PFSK-1 (cell line): ENCODE measurements at regions not wholly inside any gene's neighbourhood (a gene's known extent, or its start where the extent isn't known, plus 50 kb on each side); places are given as distances from the start of the nearest gene placed in this dataset.

Source experiments
- FOXP2 ChIP-seq: optimal IDR thresholded peaks from 2 replicates; pipeline ENCODE3; 2011; ENCODE audit warnings: borderline replicate concordance, control low read depth, inconsistent platforms; ENCODE audit not compliant: insufficient read depth; ENCODE audit errors: extremely low read length, extremely low read depth
- POLR2AphosphoS5 ChIP-seq: IDR thresholded peaks from 2 replicates; pipeline ENCODE4 v1.6.1; 2012; ENCODE audit warnings: low read depth, mild to moderate bottlenecking, control low read depth, low read length, moderate library complexity
- SIN3A ChIP-seq: IDR thresholded peaks from 2 replicates; pipeline ENCODE4 v1.6.1; 2012; ENCODE audit warnings: mild to moderate bottlenecking, low read length, moderate library complexity, borderline replicate concordance; ENCODE audit not compliant: insufficient read depth
- TAF1 ChIP-seq: IDR thresholded peaks from 2 replicates; pipeline ENCODE4 v1.6.1; 2012; ENCODE audit warnings: low read length, control low read depth, borderline replicate concordance; ENCODE audit not compliant: insufficient read depth
- TF ChIP-seq, protein P1 (sequence below), 2 experiments: IDR thresholded peaks; 2 replicates each; pipeline versions ENCODE4 v1.6.1 to v1.8.0; 2011 to 2012; ENCODE audit warnings: low read depth in 2 of 2, low read length in 2 of 2, control low read depth in 1 of 2, inconsistent platforms in 1 of 2, mild to moderate bottlenecking in 1 of 2, moderate library complexity in 1 of 2; ENCODE audit not compliant: insufficient read depth in 1 of 2

DNA sequence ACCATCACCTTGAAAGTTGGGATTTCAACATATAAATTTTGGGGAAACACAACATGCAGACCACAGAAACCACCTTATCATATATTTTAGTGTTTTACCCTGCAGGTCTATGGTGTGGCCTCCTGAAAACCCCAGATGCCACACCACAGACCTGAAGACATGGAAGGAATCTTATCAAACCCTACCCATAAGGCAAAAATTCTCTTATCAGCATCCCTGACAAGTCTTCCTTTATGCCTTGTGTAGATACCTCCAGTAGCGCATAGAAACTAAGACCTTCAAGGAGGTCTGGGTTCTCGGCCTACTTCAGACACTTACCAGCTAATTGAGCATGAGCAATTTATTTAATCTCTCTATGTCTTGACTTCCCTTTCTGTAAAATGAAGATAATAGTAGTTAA is 59.1 kb upstream of the SLC14A2 start:
- TF ChIP-seq, protein P1, sequence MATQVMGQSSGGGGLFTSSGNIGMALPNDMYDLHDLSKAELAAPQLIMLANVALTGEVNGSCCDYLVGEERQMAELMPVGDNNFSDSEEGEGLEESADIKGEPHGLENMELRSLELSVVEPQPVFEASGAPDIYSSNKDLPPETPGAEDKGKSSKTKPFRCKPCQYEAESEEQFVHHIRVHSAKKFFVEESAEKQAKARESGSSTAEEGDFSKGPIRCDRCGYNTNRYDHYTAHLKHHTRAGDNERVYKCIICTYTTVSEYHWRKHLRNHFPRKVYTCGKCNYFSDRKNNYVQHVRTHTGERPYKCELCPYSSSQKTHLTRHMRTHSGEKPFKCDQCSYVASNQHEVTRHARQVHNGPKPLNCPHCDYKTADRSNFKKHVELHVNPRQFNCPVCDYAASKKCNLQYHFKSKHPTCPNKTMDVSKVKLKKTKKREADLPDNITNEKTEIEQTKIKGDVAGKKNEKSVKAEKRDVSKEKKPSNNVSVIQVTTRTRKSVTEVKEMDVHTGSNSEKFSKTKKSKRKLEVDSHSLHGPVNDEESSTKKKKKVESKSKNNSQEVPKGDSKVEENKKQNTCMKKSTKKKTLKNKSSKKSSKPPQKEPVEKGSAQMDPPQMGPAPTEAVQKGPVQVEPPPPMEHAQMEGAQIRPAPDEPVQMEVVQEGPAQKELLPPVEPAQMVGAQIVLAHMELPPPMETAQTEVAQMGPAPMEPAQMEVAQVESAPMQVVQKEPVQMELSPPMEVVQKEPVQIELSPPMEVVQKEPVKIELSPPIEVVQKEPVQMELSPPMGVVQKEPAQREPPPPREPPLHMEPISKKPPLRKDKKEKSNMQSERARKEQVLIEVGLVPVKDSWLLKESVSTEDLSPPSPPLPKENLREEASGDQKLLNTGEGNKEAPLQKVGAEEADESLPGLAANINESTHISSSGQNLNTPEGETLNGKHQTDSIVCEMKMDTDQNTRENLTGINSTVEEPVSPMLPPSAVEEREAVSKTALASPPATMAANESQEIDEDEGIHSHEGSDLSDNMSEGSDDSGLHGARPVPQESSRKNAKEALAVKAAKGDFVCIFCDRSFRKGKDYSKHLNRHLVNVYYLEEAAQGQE (IDR thresholded peaks at IDR 0.05; ENCODE audit: insufficient read depth in 1 of 2, low read depth in 2 of 2, low read length in 2 of 2): no peak
- TF ChIP-seq TAF1 (no peak), POLR2AphosphoS5 (no peak), SIN3A (no peak), FOXP2 (no peak)
